ENCODE measurements at regions not wholly inside any gene's neighbourhood (a gene's known extent, or its start where the extent isn't known, plus 50 kb on each side); places are given as distances from the start of the nearest gene placed in this dataset.

GRCh38 chr14:101207897-101208296 is 304.4 kb upstream of the RTL1 start:
- no peak overlapping the region for H3K9ac ChIP-seq (ENCODE audit: low read depth in 2 of 2, low read length in 2 of 2)
- H3K4me3 ChIP-seq: no peak overlapping the region
- intact Hi-C loops (cut with DNase I): no loop called here
- H3K9me3 ChIP-seq: peaks cover 5% of the 10 kb centered on the region
- no peak for DNase-seq
- H3K36me3 ChIP-seq: no peaks in the 10 kb centered on the region
- H3K27ac ChIP-seq: no peak overlapping the region
- H3K4me1 ChIP-seq: no peaks in the 10 kb centered on the region
- TF ChIP-seq CTCF (IDR thresholded peaks at IDR 0.05): no peak
- H3K27me3 ChIP-seq: no peaks in the 10 kb centered on the region

GRCh38 chr14:101209594-101209993 is 306.1 kb upstream of the RTL1 start:
- Histone ChIP-seq H3K4me1 (no peaks in the 10 kb centered on the region), H3K36me3 (no peaks in the 10 kb centered on the region), H3K27me3 (no peaks in the 10 kb centered on the region), H3K4me3 (no peak overlapping the region), H3K9ac (ENCODE audit: low read depth in 2 of 2, low read length in 2 of 2) (no peak overlapping the region), H3K27ac (no peak overlapping the region), H3K9me3 (peaks cover 5% of the 10 kb centered on the region)
- no peak for DNase-seq
- no peak for TF ChIP-seq CTCF (IDR thresholded peaks at IDR 0.05)
- intact Hi-C loops (cut with DNase I): no loop called here

GRCh38 chr14:101215266-101215665 is 311.7 kb upstream of the RTL1 start:
- Histone ChIP-seq H3K4me3 (no peak overlapping the region), H3K36me3 (no peaks in the 10 kb centered on the region), H3K9me3 (no peaks in the 10 kb centered on the region), H3K9ac (ENCODE audit: low read depth in 2 of 2, low read length in 2 of 2) (no peak overlapping the region), H3K27me3 (no peaks in the 10 kb centered on the region), H3K4me1 (no peaks in the 10 kb centered on the region), H3K27ac (no peak overlapping the region)
- intact Hi-C loops (cut with DNase I): no loop called here
- no peak for DNase-seq
- no peak for TF ChIP-seq CTCF (IDR thresholded peaks at IDR 0.05)

- Histone ChIP-seq H3K27ac (no peak overlapping the region), H3K9ac (ENCODE audit: low read depth in 2 of 2, low read length in 2 of 2) (no peak overlapping the region), H3K27me3 (no peaks in the 10 kb centered on the region), H3K36me3 (no peaks in the 10 kb centered on the region), H3K4me3 (no peak overlapping the region), H3K9me3 (no peaks in the 10 kb centered on the region), H3K4me1 (no peaks in the 10 kb centered on the region)
- TF ChIP-seq CTCF (IDR thresholded peaks at IDR 0.05): no peak
- intact Hi-C loops (cut with DNase I): no loop called here
- no peak for DNase-seq
Observed at GRCh38 chr14:101215927-101216326, 312.4 kb upstream of the RTL1 start.

- DNase-seq: no peak
- H3K27ac ChIP-seq: no peak overlapping the region
Observed at GRCh38 chr14:101216366-101217079, 313.0 kb upstream of the RTL1 start.

More at GRCh38 chr14:101216366-101217079, 313.0 kb upstream of the RTL1 start:
- H3K27me3 ChIP-seq: no peaks in the 10 kb centered on the region
- no peak overlapping the region for H3K4me3 ChIP-seq
- H3K36me3 ChIP-seq: no peaks in the 10 kb centered on the region
- no peaks in the 10 kb centered on the region for H3K4me1 ChIP-seq
- H3K9me3 ChIP-seq: no peaks in the 10 kb centered on the region
- intact Hi-C loops (cut with DNase I): no loop called here
- H3K9ac ChIP-seq (ENCODE audit: low read depth in 2 of 2, low read length in 2 of 2): no peak overlapping the region
- no peak for TF ChIP-seq CTCF (IDR thresholded peaks at IDR 0.05)

Data from colonic mucosa (tissue), 4 donors.